Vagina (tissue), 2 donors: ENCODE measurements at regions not wholly inside any gene's neighbourhood (a gene's known extent, or its start where the extent isn't known, plus 50 kb on each side); places are given as distances from the start of the nearest gene placed in this dataset.

Experiments used
- CTCF ChIP-seq, 3 experiments: fragments of 450-650 bp in 2 of 3; fragments of 200-600 bp in 1 of 3; sonication (generic) in 1 of 3; IDR thresholded peaks; one replicate each; pipeline ENCODE4 v1.5.1; 2017 to 2019; ENCODE audit warnings: antibody characterized with exemption in 3 of 3, mild to moderate bottlenecking in 2 of 3, moderate library complexity in 2 of 3
- POLR2A ChIP-seq, 2 donors: fragments of 450-650 bp; IDR thresholded peaks; one replicate each; pipeline ENCODE4 v1.6.1; 2017; ENCODE audit warnings: antibody characterized with exemption in 2 of 2, mild to moderate bottlenecking in 2 of 2, moderate library complexity in 2 of 2

- TF ChIP-seq CTCF (IDR thresholded peaks at IDR 0.05) (no peak), POLR2A (IDR thresholded peaks at IDR 0.05) (no peak)
These were observed 79.2 kb upstream of the CDC42BPA start for GRCh38 chr1:227397354-227397978.
